Prostate gland (tissue), 2 donors: ENCODE measurements at regions not wholly inside any gene's neighbourhood (a gene's known extent, or its start where the extent isn't known, plus 50 kb on each side); places are given as distances from the start of the nearest gene placed in this dataset.

Experiments used
- CTCF ChIP-seq, 4 experiments: fragments of 200-600 bp in 2 of 4; fragments of 450-650 bp in 2 of 4; sonication (generic) in 2 of 4; IDR thresholded peaks; 1 replicate in 3 of 4; 2 replicates in 1 of 4; pipeline ENCODE4 v1.5.1; 2016 to 2019; ENCODE audit warnings: antibody characterized with exemption in 4 of 4, mild to moderate bottlenecking in 2 of 4, moderate library complexity in 2 of 4
- POLR2AphosphoS5 ChIP-seq: sonication (generic); formaldehyde crosslinking; IDR thresholded peaks from one replicate; pipeline ENCODE4 v1.6.1; 2017; ENCODE audit warnings: antibody characterized with exemption

GRCh38 chr6:101015541-101015940 lies 134.4 kb upstream of the ASCC3 start:
- TF ChIP-seq CTCF (IDR thresholded peaks at IDR 0.05) (no peak), POLR2AphosphoS5 (no peak)
